ENCODE measurements at regions not wholly inside any gene's neighbourhood (a gene's known extent, or its start where the extent isn't known, plus 50 kb on each side); places are given as distances from the start of the nearest gene placed in this dataset.
"Not testable (repeated sequence)": the region's sequence is repeated elsewhere in the genome, so short reads cannot be mapped to it uniquely, and the experiment has no call there.

DNA sequence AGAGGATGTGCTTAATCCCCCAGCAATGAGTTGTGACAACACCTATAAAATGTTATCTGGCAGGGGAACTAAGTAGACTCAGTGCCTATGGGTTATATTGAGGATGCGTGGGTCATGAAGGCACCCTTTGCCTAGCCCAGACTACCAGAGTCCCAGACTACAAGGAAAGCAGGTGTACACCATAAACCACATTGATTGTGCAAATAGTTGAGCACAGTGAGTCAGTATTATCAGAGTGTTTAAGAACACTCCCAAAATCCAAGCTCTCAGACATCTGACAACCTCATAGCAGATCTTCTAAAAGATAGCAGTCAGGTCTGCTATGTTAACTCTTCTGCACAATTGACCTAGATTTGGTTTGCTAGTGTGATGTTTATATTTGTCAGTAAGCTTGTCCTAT, 92.8 kb upstream of the AGTPBP1 start:
- not testable (repeated sequence) for H3K9me3 Mint-ChIP-seq (ENCODE audit: unreplicated experiment); H3K27me3 Mint-ChIP-seq (ENCODE audit: unreplicated experiment); H3K27ac Mint-ChIP-seq (ENCODE audit: unreplicated experiment); H3K4me3 Mint-ChIP-seq (ENCODE audit: unreplicated experiment); DNase-seq; H3K4me1 Mint-ChIP-seq (ENCODE audit: low read depth, unreplicated experiment); H3K36me3 Mint-ChIP-seq (ENCODE audit: unreplicated experiment)

GRCh38 chr9:85843949-85844348, 97.0 kb upstream of the NAA35 start:
- H3K27ac Mint-ChIP-seq (ENCODE audit: unreplicated experiment); H3K36me3 Mint-ChIP-seq (ENCODE audit: unreplicated experiment); H3K27me3 Mint-ChIP-seq (ENCODE audit: unreplicated experiment); H3K9me3 Mint-ChIP-seq (ENCODE audit: unreplicated experiment); H3K4me1 Mint-ChIP-seq (ENCODE audit: low read depth, unreplicated experiment); DNase-seq; H3K4me3 Mint-ChIP-seq (ENCODE audit: unreplicated experiment): not testable (repeated sequence)

DNA sequence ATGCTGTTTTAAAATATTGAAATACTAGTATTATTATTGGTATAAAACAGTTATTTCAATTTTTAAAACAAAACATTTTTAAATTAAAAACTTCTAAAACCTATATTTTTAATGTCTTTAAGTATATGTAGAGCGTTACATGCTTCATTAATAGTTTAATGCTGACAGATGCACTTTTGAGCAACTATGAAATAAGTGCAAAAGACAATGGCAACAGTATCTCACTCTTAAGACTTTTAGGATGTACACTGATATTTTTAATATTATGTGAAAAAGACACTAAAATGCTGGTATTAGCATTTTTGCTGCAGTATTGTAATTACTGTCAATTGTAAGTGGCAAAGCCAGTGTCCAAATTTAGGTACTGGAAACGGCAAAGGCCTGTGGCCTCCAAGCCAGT, 93.2 kb upstream of the NAA35 start:
- not testable (repeated sequence) for H3K27ac Mint-ChIP-seq (ENCODE audit: unreplicated experiment); H3K4me1 Mint-ChIP-seq (ENCODE audit: low read depth, unreplicated experiment); H3K36me3 Mint-ChIP-seq (ENCODE audit: unreplicated experiment); H3K27me3 Mint-ChIP-seq (ENCODE audit: unreplicated experiment); H3K4me3 Mint-ChIP-seq (ENCODE audit: unreplicated experiment); DNase-seq; H3K9me3 Mint-ChIP-seq (ENCODE audit: unreplicated experiment)

DNA sequence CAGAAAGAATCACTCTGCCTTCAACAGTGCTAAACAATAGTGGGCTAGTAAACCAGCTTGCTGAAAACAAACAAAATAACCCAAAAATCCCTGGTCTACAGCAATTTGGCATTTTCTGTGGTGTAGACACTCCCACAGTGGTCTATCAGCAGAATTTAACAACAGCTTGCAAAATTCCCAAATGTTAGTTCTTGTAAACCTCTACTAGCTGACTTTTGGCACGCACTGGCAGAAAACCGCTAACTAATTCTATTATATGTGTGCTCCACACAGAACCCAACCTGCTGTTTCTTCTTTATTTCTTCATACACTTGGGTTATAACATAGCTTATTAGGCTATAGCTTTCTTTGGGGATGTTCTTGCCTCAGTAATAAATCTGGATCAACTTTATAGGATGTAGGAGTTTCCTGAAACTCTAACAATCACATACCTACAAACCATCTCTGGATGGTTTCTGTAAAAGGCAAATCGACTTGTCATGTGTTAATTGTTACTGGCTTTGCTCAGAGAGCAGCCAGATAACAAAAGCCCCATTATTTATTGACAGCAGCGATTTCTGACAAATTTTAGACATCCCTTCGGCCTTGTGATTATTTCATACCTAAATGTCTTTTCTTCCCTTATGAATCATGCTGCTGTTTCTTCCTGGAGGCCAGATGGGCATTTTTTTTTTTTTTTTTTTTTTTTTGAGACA, 82.7 kb upstream of the NAA35 start:
- no peak for DNase-seq
- no peak for TF ChIP-seq CTCF (IDR thresholded peaks at IDR 0.05; ENCODE audit: partially characterized antibody, unreplicated experiment)
- Mint-ChIP-seq H3K36me3 (ENCODE audit: unreplicated experiment) (peaks cover under 1% of the 10 kb centered on the region), H3K4me1 (ENCODE audit: low read depth, unreplicated experiment) (peaks cover 2% of the 10 kb centered on the region), H3K4me3 (ENCODE audit: unreplicated experiment) (no peak overlapping the region), H3K27ac (ENCODE audit: unreplicated experiment) (no peak overlapping the region), H3K27me3 (ENCODE audit: unreplicated experiment) (peaks cover 3% of the 10 kb centered on the region), H3K9me3 (ENCODE audit: unreplicated experiment) (no peaks in the 10 kb centered on the region)

DNA sequence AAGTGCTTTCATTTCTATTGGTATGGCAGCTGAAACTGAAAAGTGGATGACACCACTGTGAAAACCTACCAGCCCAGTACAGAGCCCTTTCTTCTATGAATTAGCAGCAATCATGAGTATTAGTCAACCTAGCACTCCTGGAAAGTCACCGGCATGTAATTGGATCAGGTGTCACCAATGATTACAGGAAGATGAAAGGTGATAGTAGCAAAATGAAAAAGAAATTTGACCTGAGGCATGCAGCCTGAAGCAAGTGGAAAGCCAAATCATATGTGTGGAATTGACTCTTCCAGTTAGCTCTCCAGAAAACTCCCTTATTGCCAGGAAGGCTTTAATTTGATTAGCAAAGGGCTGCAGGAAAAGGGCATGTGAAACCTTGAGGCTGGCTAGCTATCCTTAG, 81.2 kb upstream of the NAA35 start:
- no peaks in the 10 kb centered on the region for H3K9me3 Mint-ChIP-seq (ENCODE audit: unreplicated experiment)
- H3K36me3 Mint-ChIP-seq (ENCODE audit: unreplicated experiment), result no peaks in the 10 kb centered on the region
- DNase-seq, result no peak
- H3K4me1 Mint-ChIP-seq (ENCODE audit: low read depth, unreplicated experiment), result peaks cover 2% of the 10 kb centered on the region
- no peak overlapping the region for H3K27ac Mint-ChIP-seq (ENCODE audit: unreplicated experiment)
- TF ChIP-seq CTCF (IDR thresholded peaks at IDR 0.05; ENCODE audit: partially characterized antibody, unreplicated experiment), result no peak
- H3K27me3 Mint-ChIP-seq (ENCODE audit: unreplicated experiment), result peaks cover 3% of the 10 kb centered on the region
- no peak overlapping the region for H3K4me3 Mint-ChIP-seq (ENCODE audit: unreplicated experiment)

DNA sequence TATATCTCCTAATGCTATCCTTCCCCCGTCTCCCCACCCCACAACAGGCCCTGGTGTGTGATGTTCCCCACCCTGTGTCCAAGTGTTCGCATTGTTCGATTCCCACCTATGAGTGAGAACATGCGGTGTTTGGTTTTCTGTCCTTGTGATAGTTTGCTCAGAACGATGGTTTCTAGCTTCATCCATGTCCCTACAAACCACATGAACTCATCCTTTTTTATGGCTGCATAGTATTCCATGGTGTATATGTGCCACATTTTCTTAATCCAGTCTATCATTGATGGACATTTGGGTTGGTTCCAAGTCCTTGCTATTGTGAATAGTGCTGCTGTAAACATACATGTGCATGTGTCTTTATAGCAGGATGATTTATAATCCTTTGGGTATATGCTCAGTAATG, 79.1 kb upstream of the NAA35 start:
- H3K4me3 Mint-ChIP-seq (ENCODE audit: unreplicated experiment); DNase-seq; H3K4me1 Mint-ChIP-seq (ENCODE audit: low read depth, unreplicated experiment); H3K36me3 Mint-ChIP-seq (ENCODE audit: unreplicated experiment); H3K27me3 Mint-ChIP-seq (ENCODE audit: unreplicated experiment); H3K27ac Mint-ChIP-seq (ENCODE audit: unreplicated experiment); H3K9me3 Mint-ChIP-seq (ENCODE audit: unreplicated experiment): not testable (repeated sequence)

- H3K9me3 Mint-ChIP-seq (ENCODE audit: unreplicated experiment), result no peaks in the 10 kb centered on the region
- no peak for DNase-seq
- H3K27me3 Mint-ChIP-seq (ENCODE audit: unreplicated experiment), result peaks cover 2% of the 10 kb centered on the region
- H3K4me3 Mint-ChIP-seq (ENCODE audit: unreplicated experiment), result no peak overlapping the region
- no peaks in the 10 kb centered on the region for H3K36me3 Mint-ChIP-seq (ENCODE audit: unreplicated experiment)
- H3K27ac Mint-ChIP-seq (ENCODE audit: unreplicated experiment), result no peak overlapping the region
- H3K4me1 Mint-ChIP-seq (ENCODE audit: low read depth, unreplicated experiment), result no peaks in the 10 kb centered on the region
- no peak for TF ChIP-seq CTCF (IDR thresholded peaks at IDR 0.05; ENCODE audit: partially characterized antibody, unreplicated experiment)
Observed at GRCh38 chr9:85863875-85864274, 77.1 kb upstream of the NAA35 start.
